ENCODE measurements at regions not wholly inside any gene's neighbourhood (a gene's known extent, or its start where the extent isn't known, plus 50 kb on each side); places are given as distances from the start of the nearest gene placed in this dataset.
A peak's percentile ranks its signal among the peaks of the same experiment; 100 is the strongest.

DNA sequence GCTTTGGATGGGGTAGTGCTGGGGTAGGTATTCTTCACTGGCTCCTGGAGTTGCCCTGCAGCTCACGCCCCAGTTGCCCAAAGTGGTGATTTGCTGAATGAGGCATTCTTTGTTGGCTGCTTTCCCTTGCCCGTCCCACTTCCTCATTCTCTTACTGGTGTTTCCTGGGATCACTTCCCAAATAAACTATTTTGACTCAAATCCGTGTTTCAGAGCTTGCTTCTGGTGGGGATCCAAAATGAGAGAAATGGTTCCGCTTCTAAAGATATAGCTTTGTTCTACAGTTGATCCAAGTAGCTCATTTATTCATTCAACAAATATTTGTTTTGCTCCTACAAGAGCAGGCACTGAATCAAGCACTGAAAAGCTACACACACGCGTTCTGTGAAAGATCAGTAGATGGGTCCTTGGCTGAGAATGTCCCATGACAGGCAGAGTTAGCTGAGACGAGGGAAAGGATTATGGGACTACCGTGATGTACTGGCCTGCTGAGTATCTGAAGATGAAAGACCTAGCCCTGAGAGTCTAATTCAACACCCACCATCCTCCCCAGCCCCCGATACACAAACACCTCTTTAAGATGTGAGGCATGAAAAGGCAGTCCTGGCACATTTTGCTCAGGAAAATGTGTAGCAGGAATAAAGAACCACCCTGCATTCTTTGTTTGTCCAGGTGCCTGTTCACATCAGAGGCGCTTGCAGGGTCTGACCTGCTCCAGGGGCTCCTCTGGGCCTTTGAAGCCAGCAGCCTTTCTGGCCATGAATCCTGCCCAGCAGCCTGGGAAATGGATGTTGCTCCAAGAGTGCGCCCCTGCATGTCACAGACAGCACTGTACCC is 143.1 kb upstream of the RANBP3L start:
- TF ChIP-seq POLR2AphosphoS5 (IDR thresholded peaks at IDR 0.05), result no peak
- no peak for TF ChIP-seq EP300 (IDR thresholded peaks at IDR 0.05)
- TF ChIP-seq POLR2A (IDR thresholded peaks at IDR 0.05), result no peak
- TF ChIP-seq, protein P1, sequence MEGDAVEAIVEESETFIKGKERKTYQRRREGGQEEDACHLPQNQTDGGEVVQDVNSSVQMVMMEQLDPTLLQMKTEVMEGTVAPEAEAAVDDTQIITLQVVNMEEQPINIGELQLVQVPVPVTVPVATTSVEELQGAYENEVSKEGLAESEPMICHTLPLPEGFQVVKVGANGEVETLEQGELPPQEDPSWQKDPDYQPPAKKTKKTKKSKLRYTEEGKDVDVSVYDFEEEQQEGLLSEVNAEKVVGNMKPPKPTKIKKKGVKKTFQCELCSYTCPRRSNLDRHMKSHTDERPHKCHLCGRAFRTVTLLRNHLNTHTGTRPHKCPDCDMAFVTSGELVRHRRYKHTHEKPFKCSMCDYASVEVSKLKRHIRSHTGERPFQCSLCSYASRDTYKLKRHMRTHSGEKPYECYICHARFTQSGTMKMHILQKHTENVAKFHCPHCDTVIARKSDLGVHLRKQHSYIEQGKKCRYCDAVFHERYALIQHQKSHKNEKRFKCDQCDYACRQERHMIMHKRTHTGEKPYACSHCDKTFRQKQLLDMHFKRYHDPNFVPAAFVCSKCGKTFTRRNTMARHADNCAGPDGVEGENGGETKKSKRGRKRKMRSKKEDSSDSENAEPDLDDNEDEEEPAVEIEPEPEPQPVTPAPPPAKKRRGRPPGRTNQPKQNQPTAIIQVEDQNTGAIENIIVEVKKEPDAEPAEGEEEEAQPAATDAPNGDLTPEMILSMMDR (IDR thresholded peaks at IDR 0.05), result no peak

DNA sequence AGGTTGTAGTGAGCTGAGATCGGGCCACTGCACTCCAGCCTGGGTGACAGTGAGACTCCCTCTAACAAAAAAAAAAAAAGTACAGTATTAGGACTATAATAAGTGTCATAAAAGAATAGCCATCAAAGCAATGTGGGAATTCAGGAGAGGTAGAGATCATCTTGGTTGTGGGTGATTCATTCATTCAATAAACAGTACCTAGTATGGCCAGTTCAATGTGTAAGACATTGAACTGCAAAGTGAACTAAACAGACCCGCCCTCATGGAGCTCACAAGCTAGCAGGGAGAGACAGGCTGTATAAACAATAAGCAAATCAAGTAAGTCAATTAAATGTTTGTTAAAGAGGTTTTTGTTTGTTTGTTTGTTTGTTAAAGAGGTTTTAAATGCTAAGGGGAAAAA is 146.1 kb upstream of the RANBP3L start:
- WGBS, result 95% methylated on average over 2 of the region's 2 CpGs
- DNase-seq (ENCODE audit: low spot score in 2 of 2), result no peak
- Histone ChIP-seq H3K4me1 (peaks cover 30% of the 10 kb centered on the region), H3K4me3 (no peak overlapping the region), H3K27ac (no peak overlapping the region), H3K9me3 (no peaks in the 10 kb centered on the region), H3K36me3 (no peaks in the 10 kb centered on the region), H3K27me3 (no peaks in the 10 kb centered on the region)
- TF ChIP-seq POLR2A (IDR thresholded peaks at IDR 0.05), result no peak
- TF ChIP-seq EP300 (IDR thresholded peaks at IDR 0.05), result no peak
- TF ChIP-seq, protein P1 (IDR thresholded peaks at IDR 0.05), result no peak
- no peak for TF ChIP-seq POLR2AphosphoS5 (IDR thresholded peaks at IDR 0.05)

More for the DNA sequence above, 143.1 kb upstream of the RANBP3L start:
- DNase-seq (ENCODE audit: low spot score in 2 of 2), result no peak
- Histone ChIP-seq H3K27ac (no peak overlapping the region), H3K4me3 (no peak overlapping the region), H3K36me3 (no peaks in the 10 kb centered on the region), H3K9me3 (no peaks in the 10 kb centered on the region), H3K4me1 (peaks cover 19% of the 10 kb centered on the region), H3K27me3 (no peaks in the 10 kb centered on the region)
- WGBS, result 43% methylated on average over 10 of the region's 11 CpGs

DNA sequence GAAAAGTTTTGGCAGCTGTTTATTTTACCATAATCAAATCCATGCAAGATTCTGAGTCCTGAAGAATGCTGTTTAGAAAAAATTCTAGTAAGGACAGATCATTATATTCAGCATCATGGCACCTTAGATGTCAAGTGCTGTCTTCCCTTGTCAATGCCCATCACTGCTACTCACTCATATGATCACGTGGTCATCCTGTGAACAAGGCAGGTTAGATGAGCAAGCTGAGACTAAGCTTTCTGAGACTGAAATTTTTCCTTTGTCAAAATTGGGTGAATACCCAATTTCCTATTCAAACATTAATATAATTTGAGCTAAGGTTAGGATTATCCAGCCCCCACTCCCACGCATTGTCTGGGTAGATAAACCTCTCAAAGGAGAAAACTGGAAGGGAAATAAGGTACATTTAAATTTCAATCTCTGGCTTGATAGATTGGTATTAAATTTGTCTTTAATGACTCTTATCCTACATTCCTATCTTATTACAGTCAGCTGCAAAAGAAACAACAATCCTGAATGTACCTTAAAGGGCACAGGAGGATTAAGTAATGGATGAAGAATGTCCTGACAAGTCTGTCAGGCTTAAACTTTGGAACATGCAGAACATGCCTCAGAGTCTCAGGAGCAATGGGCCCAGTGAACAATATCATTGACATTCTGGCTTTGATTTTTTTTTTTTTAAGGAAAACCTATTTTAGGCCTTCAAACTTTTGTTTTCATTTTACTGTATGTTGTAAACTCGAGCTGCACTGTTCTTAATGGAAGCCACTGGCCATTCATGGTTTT is 148.7 kb upstream of the RANBP3L start:
- 34% methylated on average over 3 of the region's 3 CpGs for WGBS
- peaks cover 12% of the 10 kb centered on the region for H3K4me1 ChIP-seq

DNA sequence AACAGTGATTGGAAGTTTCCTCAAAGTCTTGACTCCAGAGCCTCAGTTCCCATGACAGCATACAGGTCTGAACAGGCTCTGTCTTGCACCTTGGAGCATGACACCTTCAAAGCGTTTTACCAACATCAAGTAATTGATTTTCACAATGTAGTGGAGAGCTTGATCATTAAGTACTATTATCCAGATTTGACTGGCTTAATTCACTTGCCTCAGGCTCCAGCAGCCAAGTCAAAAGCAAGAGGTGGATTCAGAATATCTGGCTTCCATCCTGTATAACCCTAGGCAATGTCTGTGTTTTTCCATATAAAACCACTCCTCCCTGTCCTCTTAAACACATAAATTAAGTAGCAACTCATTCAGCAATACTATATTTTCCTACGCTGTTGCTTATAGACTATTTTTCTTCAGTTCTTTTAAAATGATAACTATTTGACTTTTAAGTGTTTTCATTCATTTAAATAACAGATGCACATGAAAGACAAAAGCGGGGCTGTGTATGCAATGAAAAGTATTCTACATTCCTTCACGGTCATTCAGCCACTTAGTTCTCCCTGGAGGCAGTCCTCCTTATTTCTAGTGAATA is 150.8 kb upstream of the RANBP3L start:
- Histone ChIP-seq H3K4me1 (peaks cover 12% of the 10 kb centered on the region), H3K9me3 (no peaks in the 10 kb centered on the region), H3K27me3 (no peaks in the 10 kb centered on the region), H3K36me3 (no peaks in the 10 kb centered on the region), H3K4me3 (no peak overlapping the region), H3K27ac (no peak overlapping the region)
- 49% methylated on average over 4 of the region's 4 CpGs for WGBS
- DNase-seq (ENCODE audit: low spot score in 2 of 2), result no peak
- TF ChIP-seq, protein P1 (IDR thresholded peaks at IDR 0.05), result no peak
- TF ChIP-seq POLR2AphosphoS5 (IDR thresholded peaks at IDR 0.05), result peak in 2 of 3 donors; percentile 12 to 32

More for the DNA sequence above, 148.7 kb upstream of the RANBP3L start:
- no peak overlapping the region for H3K27ac ChIP-seq
- H3K4me3 ChIP-seq, result no peak overlapping the region
- no peaks in the 10 kb centered on the region for H3K27me3 ChIP-seq
- no peak for TF ChIP-seq POLR2A (IDR thresholded peaks at IDR 0.05)
- TF ChIP-seq POLR2AphosphoS5 (IDR thresholded peaks at IDR 0.05), result no peak
- no peak for TF ChIP-seq EP300 (IDR thresholded peaks at IDR 0.05)
- TF ChIP-seq, protein P1 (IDR thresholded peaks at IDR 0.05), result no peak
- no peaks in the 10 kb centered on the region for H3K9me3 ChIP-seq
- DNase-seq (ENCODE audit: low spot score in 2 of 2), result no peak
- no peaks in the 10 kb centered on the region for H3K36me3 ChIP-seq

Data from suprapubic skin (tissue), 4 donors.